ELR (cell line): ENCODE measurements at regions not wholly inside any gene's neighbourhood (a gene's known extent, or its start where the extent isn't known, plus 50 kb on each side); places are given as distances from the start of the nearest gene placed in this dataset.
"Not testable (repeated sequence)": the region's sequence is repeated elsewhere in the genome, so short reads cannot be mapped to it uniquely, and the experiment has no call there.

Experiments used
- DNase-seq: peaks from one replicate; pipeline ENCODE4 v3.0.0-alpha.2; 2015; ENCODE audit warnings: low read depth

GRCh38 chr12:105457026-105457425 is 126.5 kb downstream of the C12orf75 start:
- no peak for DNase-seq

- no peak for DNase-seq
Observed at GRCh38 chr12:105459760-105460330, 129.4 kb downstream of the C12orf75 start.

GRCh38 chr12:105461271-105461943 is 130.9 kb downstream of the C12orf75 start:
- DNase-seq = peak; percentile 60

GRCh38 chr12:105461944-105462762 is 131.7 kb downstream of the C12orf75 start:
- no peak for DNase-seq

GRCh38 chr12:105462831-105463230 is 132.3 kb downstream of the C12orf75 start:
- DNase-seq = peak; percentile 72

GRCh38 chr12:105464406-105464805 is 133.9 kb downstream of the C12orf75 start:
- no peak for DNase-seq

- DNase-seq = no peak
Observed at GRCh38 chr12:105466231-105466900, 135.9 kb downstream of the C12orf75 start.

- no peak for DNase-seq
Observed at GRCh38 chr12:105466901-105467598, 136.6 kb downstream of the C12orf75 start.

GRCh38 chr12:105467710-105468366 is 137.3 kb downstream of the C12orf75 start:
- DNase-seq = no peak

GRCh38 chr12:105468464-105468863 is 138.0 kb downstream of the C12orf75 start:
- no peak for DNase-seq

- no peak for DNase-seq
Observed at GRCh38 chr12:105469211-105469610, 138.7 kb downstream of the C12orf75 start.

GRCh38 chr12:105469701-105470100 is 139.2 kb downstream of the C12orf75 start:
- DNase-seq = no peak

- no peak for DNase-seq
Observed at GRCh38 chr12:105470102-105470501, 139.6 kb downstream of the C12orf75 start.

GRCh38 chr12:105470601-105471000 is 140.1 kb downstream of the C12orf75 start:
- DNase-seq = no peak

GRCh38 chr12:105474672-105475071 is 144.2 kb downstream of the C12orf75 start:
- DNase-seq = peak; percentile 73

GRCh38 chr12:105476616-105477015 is 146.1 kb downstream of the C12orf75 start:
- DNase-seq = no peak

- no peak for DNase-seq
Observed at GRCh38 chr12:105477873-105478272, 147.4 kb downstream of the C12orf75 start.

- DNase-seq = not testable (repeated sequence)
Observed at GRCh38 chr12:105478788-105479187, 148.3 kb downstream of the C12orf75 start.

- no peak for DNase-seq
Observed at GRCh38 chr12:105479710-105480109, 149.2 kb downstream of the C12orf75 start.

- DNase-seq = peak; percentile 52
Observed at GRCh38 chr12:105480162-105480561, 149.7 kb downstream of the C12orf75 start.
